GM12865 (cell line): ENCODE measurements at regions not wholly inside any gene's neighbourhood (a gene's known extent, or its start where the extent isn't known, plus 50 kb on each side); places are given as distances from the start of the nearest gene placed in this dataset.
"Not testable (repeated sequence)": the region's sequence is repeated elsewhere in the genome, so short reads cannot be mapped to it uniquely, and the experiment has no call there.

Source experiments
- DNase-seq: peaks from one replicate; pipeline ENCODE4 v3.0.0; 2010; ENCODE audit warnings: low read depth
- H3K4me3 ChIP-seq: 2 replicates; pipeline ENCODE4 v1.5.1; 2011; ENCODE audit warnings: mild to moderate bottlenecking, low read depth, low read length, control low read depth
- CTCF ChIP-seq: IDR thresholded peaks from 2 replicates; pipeline ENCODE4 v1.5.1; 2011; ENCODE audit warnings: low read length, control low read depth, low read depth, inconsistent platforms; ENCODE audit not compliant: insufficient read depth; ENCODE audit errors: missing control alignments

GRCh38 chr9:81073821-81074220, 615.5 kb downstream of the TLE1 start:
- TF ChIP-seq CTCF: no peak
- no peak for DNase-seq
- no peak overlapping the region for H3K4me3 ChIP-seq

- no peak for TF ChIP-seq CTCF
- no peak for DNase-seq
- H3K4me3 ChIP-seq: no peak overlapping the region
Observed at GRCh38 chr9:81072758-81073157, 616.6 kb downstream of the TLE1 start.

- no peak for TF ChIP-seq CTCF
- DNase-seq: no peak
- no peak overlapping the region for H3K4me3 ChIP-seq
Observed at GRCh38 chr9:81071108-81071507, 618.2 kb downstream of the TLE1 start.

GRCh38 chr9:81070689-81071088, 618.7 kb downstream of the TLE1 start:
- DNase-seq: no peak
- no peak for TF ChIP-seq CTCF
- H3K4me3 ChIP-seq: no peak overlapping the region

- no peak overlapping the region for H3K4me3 ChIP-seq
- TF ChIP-seq CTCF: no peak
- no peak for DNase-seq
Observed at GRCh38 chr9:81069923-81070322, 619.4 kb downstream of the TLE1 start.

- DNase-seq: no peak
- no peak overlapping the region for H3K4me3 ChIP-seq
- no peak for TF ChIP-seq CTCF
Observed at GRCh38 chr9:81069038-81069795, 620.1 kb downstream of the TLE1 start.

- not testable (repeated sequence) for H3K4me3 ChIP-seq, DNase-seq
Observed at GRCh38 chr9:81062995-81063394, 626.4 kb downstream of the TLE1 start.

GRCh38 chr9:81058782-81059181, 630.6 kb downstream of the TLE1 start:
- H3K4me3 ChIP-seq: no peak overlapping the region
- DNase-seq: no peak
- no peak for TF ChIP-seq CTCF
